Adrenal gland (tissue), 9 donors: ENCODE measurements at regions not wholly inside any gene's neighbourhood (a gene's known extent, or its start where the extent isn't known, plus 50 kb on each side); places are given as distances from the start of the nearest gene placed in this dataset.

ENCODE experiments used
- DNase-seq, 7 donors: peaks; one replicate each; pipeline ENCODE4 v3.0.0-alpha.2; 2019 to 2020
- H3K27ac ChIP-seq, 5 donors: fragments of 200-600 bp; sonication (generic) in 4 of 5; 1 replicate in 3 of 5; 2 replicates in 2 of 5; pipeline versions ENCODE4 v1.5.1 to v1.8.0; 2016 to 2020; ENCODE audit warnings: mild to moderate bottlenecking in 1 of 5
- H3K27me3 ChIP-seq: fragments of 200-600 bp; 2 replicates; pipeline ENCODE4 v1.8.0; 2021
- H3K36me3 ChIP-seq, 2 donors: fragments of 200-600 bp; replicated peaks in 1 of 2; 1 replicate in 1 of 2; 2 replicates in 1 of 2; pipeline versions ENCODE4 v1.5.1 to v1.8.0; 2018 to 2022
- H3K4me1 ChIP-seq, 2 donors: fragments of 200-600 bp; replicated peaks in 1 of 2; 1 replicate in 1 of 2; 2 replicates in 1 of 2; pipeline versions ENCODE4 v1.5.1 to v1.8.0; 2018 to 2021
- H3K4me3 ChIP-seq, 4 donors: fragments of 200-600 bp; sonication (generic) in 3 of 4; one replicate each; pipeline ENCODE4 v1.5.1; 2016 to 2018
- H3K9me3 ChIP-seq, 3 donors: fragments of 200-600 bp; sonication (generic) in 1 of 3; replicated peaks in 1 of 3; 1 replicate in 2 of 3; 2 replicates in 1 of 3; pipeline versions ENCODE4 v1.5.1 to v1.8.0; 2016 to 2021
- POLR2A ChIP-seq, 2 donors: fragments of 450-650 bp; IDR thresholded peaks; one replicate each; pipeline ENCODE4 v1.6.1; 2017; ENCODE audit warnings: antibody characterized with exemption in 2 of 2, mild to moderate bottlenecking in 2 of 2, moderate library complexity in 1 of 2
- WGBS, 4 donors: extraction: QIAGEN DNeasy Blood & Tissue Kit in 2 of 4; methylation state at CpG; one replicate each; pipeline versions ENCODE4 v1.1.5 to v1.1.7; 2013 to 2017; 5-methylcytosine and 5-hydroxymethylcytosine counted together
- intact Hi-C, 2 donors: fragments of 100-400 bp; cut with DNase I; formaldehyde crosslinking; loops; one replicate each; pipeline versions ENCODE4 v1.14.1 to v1.15.0; 2022 to 2023
- TF ChIP-seq, protein P1 (sequence below), 6 experiments: fragments of 450-650 bp in 4 of 6; fragments of 200-600 bp in 2 of 6; sonication (generic) in 1 of 6; IDR thresholded peaks; 1 replicate in 5 of 6; 2 replicates in 1 of 6; pipeline versions ENCODE4 v1.5.1 to v1.8.0; 2016 to 2021; ENCODE audit warnings: antibody characterized with exemption in 6 of 6, mild to moderate bottlenecking in 2 of 6, moderate library complexity in 1 of 6
- donor health status: healthy with polysubstance abuse.
- donor health status: Bipolar disorder and iron deficiency.
- donor health status: DM: yes; HTN: yes; CAD: no.
- donor health status: DM: no; HTN: no; CAD: no.
- donor health status: DM: no; HTN: no; CAD: no.

DNA sequence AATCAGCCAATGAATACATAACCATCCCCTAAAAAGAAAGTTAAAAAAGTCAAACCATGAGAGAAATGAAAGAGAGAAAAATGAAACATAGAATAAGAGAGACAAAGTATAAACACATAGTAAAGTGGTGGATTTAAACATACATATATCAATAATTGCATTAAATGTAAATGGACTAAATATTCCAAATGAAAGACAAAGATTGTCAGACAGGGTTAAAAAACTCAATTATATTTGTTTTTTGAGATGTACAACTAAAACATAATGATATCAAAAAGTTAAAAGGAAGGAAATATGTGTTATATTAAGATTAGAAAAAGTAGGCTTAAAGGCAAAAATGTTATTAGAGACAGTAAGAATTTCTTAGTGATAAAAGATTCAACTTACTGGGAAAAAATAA, 83.8 kb upstream of the CELF4 start:
- Histone ChIP-seq H3K4me3 (no peak overlapping the region), H3K27me3 (no peaks in the 10 kb centered on the region), H3K9me3 (peaks cover 0 to 11% (median 8%) of the 10 kb centered on the region in 3 donors), H3K36me3 (no peaks in the 10 kb centered on the region), H3K4me1 (no peaks in the 10 kb centered on the region), H3K27ac (no peak overlapping the region)
- intact Hi-C loops, result no loop called here
- no peak for DNase-seq
- TF ChIP-seq POLR2A (IDR thresholded peaks at IDR 0.05), result no peak
- TF ChIP-seq, protein P1, sequence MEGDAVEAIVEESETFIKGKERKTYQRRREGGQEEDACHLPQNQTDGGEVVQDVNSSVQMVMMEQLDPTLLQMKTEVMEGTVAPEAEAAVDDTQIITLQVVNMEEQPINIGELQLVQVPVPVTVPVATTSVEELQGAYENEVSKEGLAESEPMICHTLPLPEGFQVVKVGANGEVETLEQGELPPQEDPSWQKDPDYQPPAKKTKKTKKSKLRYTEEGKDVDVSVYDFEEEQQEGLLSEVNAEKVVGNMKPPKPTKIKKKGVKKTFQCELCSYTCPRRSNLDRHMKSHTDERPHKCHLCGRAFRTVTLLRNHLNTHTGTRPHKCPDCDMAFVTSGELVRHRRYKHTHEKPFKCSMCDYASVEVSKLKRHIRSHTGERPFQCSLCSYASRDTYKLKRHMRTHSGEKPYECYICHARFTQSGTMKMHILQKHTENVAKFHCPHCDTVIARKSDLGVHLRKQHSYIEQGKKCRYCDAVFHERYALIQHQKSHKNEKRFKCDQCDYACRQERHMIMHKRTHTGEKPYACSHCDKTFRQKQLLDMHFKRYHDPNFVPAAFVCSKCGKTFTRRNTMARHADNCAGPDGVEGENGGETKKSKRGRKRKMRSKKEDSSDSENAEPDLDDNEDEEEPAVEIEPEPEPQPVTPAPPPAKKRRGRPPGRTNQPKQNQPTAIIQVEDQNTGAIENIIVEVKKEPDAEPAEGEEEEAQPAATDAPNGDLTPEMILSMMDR (IDR thresholded peaks at IDR 0.05), result no peak

DNA sequence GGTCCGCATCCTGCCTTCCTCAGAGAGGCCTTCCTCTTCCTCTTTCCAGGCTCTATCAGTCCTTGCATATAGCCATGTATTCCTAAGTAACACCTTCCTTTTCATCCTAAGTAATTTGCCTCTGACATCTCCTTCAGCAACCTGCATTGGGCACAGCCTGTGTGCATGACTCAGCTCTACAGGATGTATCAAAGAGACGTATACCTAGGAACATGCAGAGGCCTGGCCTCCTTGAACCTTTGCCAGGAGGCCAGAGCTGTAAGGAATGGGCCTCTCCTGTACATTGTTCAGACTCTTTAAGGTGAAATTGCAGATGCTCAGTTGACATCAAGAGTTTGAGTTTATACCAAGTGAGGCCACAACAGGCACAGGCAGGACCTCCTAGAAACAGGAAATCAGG, 76.0 kb upstream of the CELF4 start:
- intact Hi-C loops, result no loop called here
- Histone ChIP-seq H3K27ac (no peak overlapping the region), H3K4me1 (no peaks in the 10 kb centered on the region), H3K36me3 (no peaks in the 10 kb centered on the region), H3K27me3 (no peaks in the 10 kb centered on the region), H3K4me3 (no peak overlapping the region), H3K9me3 (peaks cover 0 to 8% (median 0%) of the 10 kb centered on the region in 3 donors)
- no peak for DNase-seq
- TF ChIP-seq, protein P1 (IDR thresholded peaks at IDR 0.05), result no peak
- no peak for TF ChIP-seq POLR2A (IDR thresholded peaks at IDR 0.05)
- WGBS, 4 donors, result 74 to 85% (median 81%) methylated on average over 2 of the region's 2 CpGs

DNA sequence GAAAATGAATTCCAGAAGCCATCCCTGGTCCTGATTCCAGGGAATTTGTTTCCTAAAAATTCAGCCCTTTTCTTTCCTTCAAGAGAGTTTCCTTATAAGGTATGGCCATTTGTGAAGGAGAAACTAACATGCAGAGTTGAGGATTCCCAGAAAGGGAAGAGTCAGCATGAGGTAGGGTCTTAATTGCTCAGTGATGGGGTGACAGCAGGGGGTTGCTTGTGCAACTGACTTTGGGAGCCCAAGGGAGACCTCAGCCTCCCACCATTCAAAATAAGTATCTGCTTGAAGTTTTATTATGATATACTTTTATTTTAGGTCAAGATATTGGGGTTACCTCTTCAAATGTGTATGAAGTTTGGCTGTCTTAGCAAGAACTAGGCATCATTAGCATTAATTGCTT, 74.9 kb upstream of the CELF4 start:
- Histone ChIP-seq H3K36me3 (no peaks in the 10 kb centered on the region), H3K27ac (no peak overlapping the region), H3K4me3 (no peak overlapping the region), H3K9me3 (peaks cover 0 to 8% (median 0%) of the 10 kb centered on the region in 3 donors), H3K4me1 (no peaks in the 10 kb centered on the region), H3K27me3 (no peaks in the 10 kb centered on the region)
- TF ChIP-seq, protein P1 (IDR thresholded peaks at IDR 0.05), result no peak
- TF ChIP-seq POLR2A (IDR thresholded peaks at IDR 0.05), result no peak
- no peak for DNase-seq
- intact Hi-C loops, result no loop called here

DNA sequence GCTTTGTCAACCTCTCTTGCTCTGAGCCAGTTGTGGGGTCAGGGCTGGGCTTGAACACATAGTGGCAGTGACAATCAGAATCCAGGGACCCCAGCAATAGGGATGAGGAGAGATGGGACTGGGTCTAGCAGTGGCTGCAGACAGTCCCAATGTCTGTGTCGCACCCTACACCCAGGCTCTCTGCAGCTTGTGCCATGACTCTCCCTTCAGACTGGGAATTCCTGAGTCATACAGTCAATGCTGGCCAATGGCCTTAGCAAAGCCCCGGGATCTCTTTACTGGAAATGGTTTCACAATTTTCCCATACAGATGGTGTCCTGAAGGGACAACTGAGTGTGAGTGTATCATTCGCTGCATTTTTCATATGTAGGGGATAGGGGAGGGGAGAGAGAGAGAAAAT, 74.2 kb upstream of the CELF4 start:
- no peaks in the 10 kb centered on the region for H3K27me3 ChIP-seq
- H3K27ac ChIP-seq, result no peak overlapping the region
- TF ChIP-seq, protein P1 (IDR thresholded peaks at IDR 0.05), result no peak
- no peak for TF ChIP-seq POLR2A (IDR thresholded peaks at IDR 0.05)
- no peaks in the 10 kb centered on the region for H3K36me3 ChIP-seq
- no peak overlapping the region for H3K4me3 ChIP-seq
- no peaks in the 10 kb centered on the region for H3K4me1 ChIP-seq
- WGBS, 4 donors, result 61 to 85% (median 73%) methylated on average over 3 of the region's 3 CpGs
- intact Hi-C loops, result no loop called here
- peaks cover 0 to 4% (median 0%) of the 10 kb centered on the region in 3 donors for H3K9me3 ChIP-seq
- no peak for DNase-seq
